ENCODE measurements at regions not wholly inside any gene's neighbourhood (a gene's known extent, or its start where the extent isn't known, plus 50 kb on each side); places are given as distances from the start of the nearest gene placed in this dataset.

GRCh38 chr4:152149745-152150144, 386.1 kb downstream of the FBXW7 start:
- TF ChIP-seq ZNF792 (tag by site-specific recombination; IDR thresholded peaks at IDR 0.05), result no peak
- TF ChIP-seq, protein P1, sequence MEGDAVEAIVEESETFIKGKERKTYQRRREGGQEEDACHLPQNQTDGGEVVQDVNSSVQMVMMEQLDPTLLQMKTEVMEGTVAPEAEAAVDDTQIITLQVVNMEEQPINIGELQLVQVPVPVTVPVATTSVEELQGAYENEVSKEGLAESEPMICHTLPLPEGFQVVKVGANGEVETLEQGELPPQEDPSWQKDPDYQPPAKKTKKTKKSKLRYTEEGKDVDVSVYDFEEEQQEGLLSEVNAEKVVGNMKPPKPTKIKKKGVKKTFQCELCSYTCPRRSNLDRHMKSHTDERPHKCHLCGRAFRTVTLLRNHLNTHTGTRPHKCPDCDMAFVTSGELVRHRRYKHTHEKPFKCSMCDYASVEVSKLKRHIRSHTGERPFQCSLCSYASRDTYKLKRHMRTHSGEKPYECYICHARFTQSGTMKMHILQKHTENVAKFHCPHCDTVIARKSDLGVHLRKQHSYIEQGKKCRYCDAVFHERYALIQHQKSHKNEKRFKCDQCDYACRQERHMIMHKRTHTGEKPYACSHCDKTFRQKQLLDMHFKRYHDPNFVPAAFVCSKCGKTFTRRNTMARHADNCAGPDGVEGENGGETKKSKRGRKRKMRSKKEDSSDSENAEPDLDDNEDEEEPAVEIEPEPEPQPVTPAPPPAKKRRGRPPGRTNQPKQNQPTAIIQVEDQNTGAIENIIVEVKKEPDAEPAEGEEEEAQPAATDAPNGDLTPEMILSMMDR (tag by site-specific recombination; IDR thresholded peaks at IDR 0.05), result no peak
- no peak for TF ChIP-seq ZNF221 (tag by site-specific recombination; IDR thresholded peaks at IDR 0.05; ENCODE audit: borderline replicate concordance)
- TF ChIP-seq ZNF335 (tag by site-specific recombination; conservative IDR thresholded peaks at IDR 0.05), result no peak
- no peak for TF ChIP-seq ZNF664 (tag by site-specific recombination; IDR thresholded peaks at IDR 0.05)
- TF ChIP-seq ZNF670 (tag by site-specific recombination; IDR thresholded peaks at IDR 0.05; ENCODE audit: low read depth), result no peak
- TF ChIP-seq, protein P2, sequence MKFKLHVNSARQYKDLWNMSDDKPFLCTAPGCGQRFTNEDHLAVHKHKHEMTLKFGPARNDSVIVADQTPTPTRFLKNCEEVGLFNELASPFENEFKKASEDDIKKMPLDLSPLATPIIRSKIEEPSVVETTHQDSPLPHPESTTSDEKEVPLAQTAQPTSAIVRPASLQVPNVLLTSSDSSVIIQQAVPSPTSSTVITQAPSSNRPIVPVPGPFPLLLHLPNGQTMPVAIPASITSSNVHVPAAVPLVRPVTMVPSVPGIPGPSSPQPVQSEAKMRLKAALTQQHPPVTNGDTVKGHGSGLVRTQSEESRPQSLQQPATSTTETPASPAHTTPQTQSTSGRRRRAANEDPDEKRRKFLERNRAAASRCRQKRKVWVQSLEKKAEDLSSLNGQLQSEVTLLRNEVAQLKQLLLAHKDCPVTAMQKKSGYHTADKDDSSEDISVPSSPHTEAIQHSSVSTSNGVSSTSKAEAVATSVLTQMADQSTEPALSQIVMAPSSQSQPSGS (tag by site-specific recombination; IDR thresholded peaks at IDR 0.05; ENCODE audit: low read depth), result no peak
- TF ChIP-seq SP2 (tag by site-specific recombination; IDR thresholded peaks at IDR 0.05), result no peak
- TF ChIP-seq ZNF521 (tag by site-specific recombination; IDR thresholded peaks at IDR 0.05), result no peak
- no peak for TF ChIP-seq YY1 (tag by site-specific recombination; IDR thresholded peaks at IDR 0.05)
- TF ChIP-seq, protein P3, sequence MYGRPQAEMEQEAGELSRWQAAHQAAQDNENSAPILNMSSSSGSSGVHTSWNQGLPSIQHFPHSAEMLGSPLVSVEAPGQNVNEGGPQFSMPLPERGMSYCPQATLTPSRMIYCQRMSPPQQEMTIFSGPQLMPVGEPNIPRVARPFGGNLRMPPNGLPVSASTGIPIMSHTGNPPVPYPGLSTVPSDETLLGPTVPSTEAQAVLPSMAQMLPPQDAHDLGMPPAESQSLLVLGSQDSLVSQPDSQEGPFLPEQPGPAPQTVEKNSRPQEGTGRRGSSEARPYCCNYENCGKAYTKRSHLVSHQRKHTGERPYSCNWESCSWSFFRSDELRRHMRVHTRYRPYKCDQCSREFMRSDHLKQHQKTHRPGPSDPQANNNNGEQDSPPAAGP (tag by site-specific recombination; IDR thresholded peaks at IDR 0.05), result no peak
- no peak for TF ChIP-seq ZNF449 (tag by site-specific recombination; IDR thresholded peaks at IDR 0.05)
- no peak for TF ChIP-seq ZNF2 (tag by site-specific recombination; IDR thresholded peaks at IDR 0.05)
